SU-DHL-6 (cell line): ENCODE measurements at regions not wholly inside any gene's neighbourhood (a gene's known extent, or its start where the extent isn't known, plus 50 kb on each side); places are given as distances from the start of the nearest gene placed in this dataset.

ENCODE experiments used
- EZH2phosphoT487 ChIP-seq: fragments of 200-600 bp; sonication (generic), shearing (Covaris generic); conservative IDR thresholded peaks from 2 replicates; pipeline ENCODE4 v1.6.1; 2018; ENCODE audit warnings: mild to moderate bottlenecking, antibody characterized with exemption, low read length, moderate library complexity, mixed read lengths
- TF ChIP-seq, protein P1 (sequence below): fragments of 200-600 bp; sonication (generic); IDR thresholded peaks from one replicate; pipeline ENCODE4 v1.5.1; 2017; ENCODE audit warnings: antibody characterized with exemption, mild to moderate bottlenecking, low read length, moderate library complexity; ENCODE audit not compliant: insufficient read depth, poor library complexity, severe bottlenecking

DNA sequence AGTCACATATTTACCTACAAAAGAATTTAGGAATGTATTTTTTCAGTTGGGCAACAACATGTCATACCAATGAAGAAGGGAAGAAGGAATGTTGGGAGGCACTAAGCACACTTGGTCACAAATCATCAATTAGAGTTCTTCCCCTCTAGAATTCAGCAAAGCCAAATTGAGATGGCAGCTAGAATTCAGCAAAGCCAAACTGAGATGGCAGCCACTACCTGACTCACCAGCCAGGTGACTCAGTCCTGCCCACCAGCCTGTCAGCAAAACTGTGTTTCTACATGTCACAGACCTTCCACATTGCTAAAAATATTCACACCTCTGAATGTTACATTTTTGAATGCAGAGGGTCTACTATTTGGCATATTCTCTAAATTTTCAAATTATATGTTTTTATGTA, 63.2 kb upstream of the NOCT start:
- TF ChIP-seq, protein P1, sequence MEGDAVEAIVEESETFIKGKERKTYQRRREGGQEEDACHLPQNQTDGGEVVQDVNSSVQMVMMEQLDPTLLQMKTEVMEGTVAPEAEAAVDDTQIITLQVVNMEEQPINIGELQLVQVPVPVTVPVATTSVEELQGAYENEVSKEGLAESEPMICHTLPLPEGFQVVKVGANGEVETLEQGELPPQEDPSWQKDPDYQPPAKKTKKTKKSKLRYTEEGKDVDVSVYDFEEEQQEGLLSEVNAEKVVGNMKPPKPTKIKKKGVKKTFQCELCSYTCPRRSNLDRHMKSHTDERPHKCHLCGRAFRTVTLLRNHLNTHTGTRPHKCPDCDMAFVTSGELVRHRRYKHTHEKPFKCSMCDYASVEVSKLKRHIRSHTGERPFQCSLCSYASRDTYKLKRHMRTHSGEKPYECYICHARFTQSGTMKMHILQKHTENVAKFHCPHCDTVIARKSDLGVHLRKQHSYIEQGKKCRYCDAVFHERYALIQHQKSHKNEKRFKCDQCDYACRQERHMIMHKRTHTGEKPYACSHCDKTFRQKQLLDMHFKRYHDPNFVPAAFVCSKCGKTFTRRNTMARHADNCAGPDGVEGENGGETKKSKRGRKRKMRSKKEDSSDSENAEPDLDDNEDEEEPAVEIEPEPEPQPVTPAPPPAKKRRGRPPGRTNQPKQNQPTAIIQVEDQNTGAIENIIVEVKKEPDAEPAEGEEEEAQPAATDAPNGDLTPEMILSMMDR: no peak
- no peak for TF ChIP-seq EZH2phosphoT487
